GM19025 (cell line): ENCODE measurements at regions not wholly inside any gene's neighbourhood (a gene's known extent, or its start where the extent isn't known, plus 50 kb on each side); places are given as distances from the start of the nearest gene placed in this dataset.

ENCODE experiments used
- ATAC-seq: cut with Tn5 transposase; IDR thresholded peaks from one replicate; pipeline ENCODE4 v1.9.1; 2021; ENCODE audit warnings: mild to moderate bottlenecking, low read depth, moderate library complexity; ENCODE audit not compliant: unreplicated experiment

GRCh38 chr1:187078916-187079315, 250.2 kb downstream of the PLA2G4A start:
- ATAC-seq, result no peak

- no peak for ATAC-seq
Measured at GRCh38 chr1:187079330-187079729, 250.6 kb downstream of the PLA2G4A start.

GRCh38 chr1:187091666-187092065, 262.9 kb downstream of the PLA2G4A start:
- ATAC-seq, result no peak

- no peak for ATAC-seq
Measured at GRCh38 chr1:187092104-187092503, 263.4 kb downstream of the PLA2G4A start.

- ATAC-seq, result no peak
Measured at GRCh38 chr1:187096689-187097088, 267.9 kb downstream of the PLA2G4A start.

GRCh38 chr1:187110351-187110750, 281.6 kb downstream of the PLA2G4A start:
- no peak for ATAC-seq

- no peak for ATAC-seq
Measured at GRCh38 chr1:187114792-187115191, 286.0 kb downstream of the PLA2G4A start.

- ATAC-seq, result no peak
Measured at GRCh38 chr1:187121661-187122060, 292.9 kb downstream of the PLA2G4A start.

GRCh38 chr1:187122566-187122965, 293.8 kb downstream of the PLA2G4A start:
- no peak for ATAC-seq

GRCh38 chr1:187129132-187129531, 300.4 kb downstream of the PLA2G4A start:
- ATAC-seq, result no peak

- ATAC-seq, result no peak
Measured at GRCh38 chr1:187143783-187144182, 315.0 kb downstream of the PLA2G4A start.

- no peak for ATAC-seq
Measured at GRCh38 chr1:187146388-187146787, 317.6 kb downstream of the PLA2G4A start.

- no peak for ATAC-seq
Measured at GRCh38 chr1:187151555-187151954, 322.8 kb downstream of the PLA2G4A start.

GRCh38 chr1:187153047-187153446, 324.3 kb downstream of the PLA2G4A start:
- ATAC-seq, result no peak

GRCh38 chr1:187157115-187157514, 328.4 kb downstream of the PLA2G4A start:
- no peak for ATAC-seq

GRCh38 chr1:187157552-187157951, 328.8 kb downstream of the PLA2G4A start:
- no peak for ATAC-seq

- ATAC-seq, result no peak
Measured at GRCh38 chr1:187167555-187167954, 338.8 kb downstream of the PLA2G4A start.

- ATAC-seq, result no peak
Measured at GRCh38 chr1:187168297-187168696, 339.5 kb downstream of the PLA2G4A start.

- ATAC-seq, result no peak
Measured at GRCh38 chr1:187185389-187185788, 356.6 kb downstream of the PLA2G4A start.

GRCh38 chr1:187197685-187198084, 368.9 kb downstream of the PLA2G4A start:
- no peak for ATAC-seq

GRCh38 chr1:187203257-187203656, 374.5 kb downstream of the PLA2G4A start:
- no peak for ATAC-seq

GRCh38 chr1:187212377-187212776, 383.6 kb downstream of the PLA2G4A start:
- no peak for ATAC-seq

GRCh38 chr1:187226396-187226795, 397.6 kb downstream of the PLA2G4A start:
- no peak for ATAC-seq
